ENCODE measurements at regions not wholly inside any gene's neighbourhood (a gene's known extent, or its start where the extent isn't known, plus 50 kb on each side); places are given as distances from the start of the nearest gene placed in this dataset.

DNA sequence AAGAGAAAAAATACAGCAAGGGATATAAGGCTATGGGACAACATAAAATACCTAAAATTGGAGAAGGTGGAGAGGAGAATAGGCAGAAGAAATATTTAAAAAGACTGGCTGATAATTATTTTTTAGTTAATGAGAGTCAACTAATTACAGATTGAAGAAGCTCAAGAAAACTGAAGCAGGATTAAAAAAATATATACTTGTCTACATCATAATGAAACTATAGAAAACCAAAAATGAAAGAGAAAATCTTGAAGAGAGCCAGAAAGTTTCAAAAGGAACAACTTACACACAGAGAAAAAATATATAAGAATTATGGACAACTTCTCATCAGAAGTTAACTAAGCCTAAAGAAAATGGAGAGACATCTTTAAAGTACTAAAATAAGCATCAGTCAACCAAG is 62.9 kb upstream of the APCDD1 start:
- TF ChIP-seq CTCF (IDR thresholded peaks at IDR 0.05; ENCODE audit: insufficient read depth, low read length), result no peak
- no peak for TF ChIP-seq REST (IDR thresholded peaks at IDR 0.05; ENCODE audit: insufficient replicate concordance, low read depth)
- TF ChIP-seq POLR2AphosphoS5 (IDR thresholded peaks at IDR 0.05; ENCODE audit: low read depth), result no peak
- no peak for TF ChIP-seq GABPA (IDR thresholded peaks at IDR 0.05; ENCODE audit: low read depth)

All from HL-60 (cell line).